HG03565 (cell line): ENCODE measurements at regions not wholly inside any gene's neighbourhood (a gene's known extent, or its start where the extent isn't known, plus 50 kb on each side); places are given as distances from the start of the nearest gene placed in this dataset.
"Not testable (repeated sequence)": the region's sequence is repeated elsewhere in the genome, so short reads cannot be mapped to it uniquely, and the experiment has no call there.

ENCODE experiments used
- ATAC-seq: cut with Tn5 transposase; IDR thresholded peaks from one replicate; pipeline ENCODE4 v1.9.1; 2021; ENCODE audit warnings: mild to moderate bottlenecking, moderate library complexity; ENCODE audit not compliant: unreplicated experiment

- peak; percentile 2 for ATAC-seq
These were observed 202.7 kb downstream of the SPRY1 start for GRCh38 chr4:123599061-123599919.

DNA sequence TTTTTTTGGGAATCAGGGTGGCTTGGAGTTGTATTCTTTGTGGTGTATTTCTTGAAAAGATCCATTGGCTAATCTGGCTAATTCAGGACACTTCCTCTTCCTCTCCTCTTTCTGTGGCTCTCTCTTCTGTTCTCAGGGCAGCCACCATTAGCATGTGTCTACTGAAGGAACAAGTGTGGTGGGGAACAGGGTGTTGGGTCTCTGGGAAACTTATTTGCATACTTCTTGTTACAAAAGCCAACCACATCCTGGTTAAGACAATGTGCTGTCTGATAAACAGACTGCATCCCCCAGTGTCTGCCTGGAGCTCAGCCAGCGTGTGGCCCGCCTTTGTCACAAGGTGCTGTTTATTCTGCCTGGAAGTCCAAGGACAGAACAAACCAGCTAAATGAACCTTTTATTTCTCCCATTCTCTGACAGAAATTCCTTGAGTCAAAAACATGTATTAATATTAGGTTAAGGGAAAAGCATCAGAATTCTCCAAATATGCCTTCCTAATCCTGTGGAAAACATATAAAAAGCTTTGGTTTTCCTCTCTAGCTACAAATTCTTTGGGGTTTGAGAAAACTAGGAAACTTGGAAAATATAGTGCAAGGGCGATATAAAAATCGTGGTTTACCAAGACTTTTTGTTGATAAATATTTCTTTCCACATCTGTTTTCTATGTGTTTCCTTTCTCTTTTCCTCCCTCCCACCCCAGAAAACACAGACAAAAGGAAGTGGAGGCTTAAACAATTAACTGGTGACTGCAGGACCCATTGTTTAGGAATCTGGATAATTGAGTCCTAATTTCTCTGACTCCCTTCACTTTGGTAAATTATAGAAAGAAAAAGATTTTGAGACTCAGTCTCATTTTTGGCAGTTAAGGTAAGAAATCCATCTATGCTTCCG, 203.6 kb downstream of the SPRY1 start:
- ATAC-seq: peak; percentile 100

GRCh38 chr4:123600987-123601904, 204.7 kb downstream of the SPRY1 start:
- no peak for ATAC-seq

GRCh38 chr4:123602007-123602406, 205.4 kb downstream of the SPRY1 start:
- ATAC-seq: no peak

DNA sequence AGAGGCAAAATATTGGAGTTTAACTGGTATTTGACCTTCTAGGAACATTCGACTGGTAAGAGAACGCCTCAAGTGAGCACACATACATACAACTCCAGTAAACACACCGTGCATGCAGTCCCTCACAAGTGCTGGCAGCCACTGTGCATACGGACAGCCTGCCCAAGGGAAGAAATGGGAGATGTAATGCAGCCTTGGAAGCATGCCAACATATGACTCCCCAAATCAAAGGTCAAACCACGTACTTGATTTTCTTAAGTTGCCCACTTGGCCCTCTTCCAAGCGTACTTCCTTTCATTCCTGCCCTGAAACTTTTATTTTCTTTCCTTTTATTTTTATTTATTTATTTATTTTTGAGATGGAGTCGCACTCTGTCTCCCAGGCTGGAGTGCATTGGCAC, 206.6 kb downstream of the SPRY1 start:
- no peak for ATAC-seq

GRCh38 chr4:123605797-123606196, 209.2 kb downstream of the SPRY1 start:
- ATAC-seq: not testable (repeated sequence)

GRCh38 chr4:123606336-123606735, 209.7 kb downstream of the SPRY1 start:
- ATAC-seq: no peak

GRCh38 chr4:123606946-123607542, 210.4 kb downstream of the SPRY1 start:
- peak; percentile 56 for ATAC-seq

DNA sequence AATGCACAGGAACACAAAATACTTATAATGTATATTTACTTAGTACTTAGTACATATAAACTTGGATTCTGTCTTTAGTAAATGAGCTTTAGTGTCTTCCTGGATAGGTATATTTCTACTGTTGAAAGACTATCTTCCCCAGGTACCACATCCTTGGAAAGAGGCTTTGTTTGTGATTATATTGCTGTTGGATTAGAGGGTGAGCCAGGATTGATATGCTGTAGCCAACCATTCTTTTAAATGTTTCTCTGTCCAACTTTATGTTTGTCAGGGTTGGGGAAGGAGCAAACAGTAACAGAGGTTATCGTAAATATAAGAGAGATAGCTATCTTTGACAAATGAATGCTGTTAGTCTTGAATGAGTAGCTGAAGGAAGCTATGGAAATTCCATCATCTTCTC, 213.2 kb downstream of the SPRY1 start:
- ATAC-seq: no peak

DNA sequence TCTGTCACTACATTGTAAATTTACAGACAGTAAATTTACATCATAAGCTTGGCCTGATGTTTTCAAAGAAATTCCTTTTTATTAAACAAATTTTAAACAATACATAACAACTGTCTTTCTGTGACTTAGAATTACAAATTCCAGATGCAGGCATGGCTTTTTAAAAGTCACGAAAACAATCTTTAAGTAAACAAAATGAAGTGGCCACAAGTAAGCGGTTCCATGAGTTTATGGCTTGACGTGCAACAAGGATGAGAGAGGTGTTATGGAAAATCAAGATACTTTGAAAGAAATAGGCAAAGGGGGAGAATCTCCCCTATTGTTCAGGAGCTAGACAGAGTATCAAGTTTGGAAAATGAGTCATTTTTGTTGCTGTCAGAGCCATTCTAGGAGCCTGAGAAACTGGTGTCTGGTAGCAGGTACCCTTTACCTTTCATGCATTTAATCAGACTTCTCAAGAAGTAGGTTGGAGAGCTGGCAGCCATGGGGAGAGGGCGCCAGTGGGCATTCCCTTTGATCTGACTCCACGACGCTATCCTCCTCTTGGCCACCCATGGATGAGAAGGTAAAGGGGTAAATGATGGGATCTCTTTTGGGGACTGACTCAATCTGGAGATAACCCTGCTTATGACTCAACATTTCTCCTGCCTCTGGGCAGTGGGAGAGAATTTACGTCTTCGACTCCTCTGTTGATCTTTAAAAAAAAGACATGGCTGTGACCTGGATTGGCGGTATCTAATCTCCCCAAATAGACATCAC, 217.2 kb downstream of the SPRY1 start:
- no peak for ATAC-seq

- ATAC-seq: no peak
These were observed 219.3 kb downstream of the SPRY1 start for GRCh38 chr4:123615901-123616300.

DNA sequence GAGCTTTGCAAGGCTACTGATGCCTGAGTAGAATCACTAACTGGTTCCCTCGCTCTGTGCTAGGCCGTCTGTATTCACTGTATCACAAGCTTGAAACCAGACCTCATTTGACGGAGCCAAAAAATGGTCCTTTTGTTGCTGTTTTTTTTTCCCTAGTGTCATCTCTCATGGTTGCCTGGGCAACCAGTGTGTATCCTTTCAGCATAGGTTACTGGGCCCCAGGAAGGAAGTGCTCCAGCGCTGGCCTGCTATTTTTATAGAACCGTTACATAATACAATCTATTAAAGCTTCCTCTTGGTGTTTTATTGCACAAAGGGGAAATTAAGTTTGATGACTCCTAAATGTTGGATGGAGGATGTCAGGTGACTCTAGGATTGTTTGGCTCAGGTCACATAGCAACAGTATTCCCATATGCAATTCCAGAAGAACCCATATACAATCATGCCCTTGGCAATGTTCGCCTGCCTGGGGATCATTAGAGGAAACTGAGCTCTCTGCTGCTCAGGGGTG, 220.4 kb downstream of the SPRY1 start:
- peak; percentile 64 for ATAC-seq

DNA sequence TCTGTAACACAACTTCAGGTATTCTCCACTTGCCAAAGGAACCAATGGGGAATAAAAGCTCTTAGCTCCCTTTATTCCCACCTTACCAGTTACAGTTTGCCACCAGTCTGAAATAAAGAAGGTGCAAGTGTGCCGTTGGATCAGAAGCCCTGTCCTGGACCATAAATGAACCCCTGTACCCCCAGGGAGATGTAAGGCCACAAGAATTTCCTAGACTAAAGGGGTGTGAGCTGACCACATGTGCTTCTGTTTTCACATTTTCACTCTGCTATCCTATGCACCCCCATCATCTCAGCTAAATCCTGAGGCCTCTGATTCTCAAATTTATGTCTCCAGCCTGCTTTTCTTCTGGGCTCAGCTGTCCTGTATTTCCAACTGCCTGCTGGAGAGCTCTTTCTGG, 221.2 kb downstream of the SPRY1 start:
- ATAC-seq: no peak

DNA sequence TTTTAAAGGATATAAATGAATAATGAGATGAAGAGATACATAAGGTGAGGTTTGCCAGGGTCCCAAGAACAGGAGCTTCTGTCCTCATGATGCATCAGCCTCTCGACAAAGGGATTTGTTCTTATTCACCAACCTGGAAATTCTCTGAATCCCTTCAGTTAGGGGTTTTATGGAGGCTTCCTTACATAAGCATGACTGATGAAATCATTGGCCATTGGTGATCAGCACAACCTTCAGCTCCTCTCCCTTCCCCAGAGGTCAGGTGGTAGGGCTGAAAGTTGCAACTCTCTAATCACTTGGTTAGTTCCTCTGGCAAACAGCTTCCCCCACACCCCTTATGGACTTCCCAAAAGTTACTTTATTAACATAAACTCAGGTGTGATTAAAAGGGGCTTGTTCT, 222.0 kb downstream of the SPRY1 start:
- ATAC-seq: no peak

- no peak for ATAC-seq
These were observed 222.7 kb downstream of the SPRY1 start for GRCh38 chr4:123619326-123619725.

DNA sequence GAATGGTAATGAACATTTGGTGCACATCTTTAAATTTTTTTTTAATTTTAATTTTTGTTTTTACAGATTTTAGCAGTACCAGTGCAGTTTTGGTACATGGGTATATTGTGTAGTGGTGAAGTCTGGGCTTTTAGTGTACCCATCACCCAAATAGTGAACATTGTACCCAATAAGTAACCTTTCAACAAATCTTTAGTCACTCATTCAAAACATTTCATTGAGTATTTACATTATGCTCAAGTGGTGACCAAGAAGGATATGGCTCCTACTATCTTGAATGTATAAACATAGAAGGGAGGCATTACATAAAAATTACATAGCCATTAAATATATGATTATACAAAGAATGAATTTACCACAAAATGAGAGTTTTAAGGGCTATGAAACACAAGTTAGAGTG, 223.3 kb downstream of the SPRY1 start:
- no peak for ATAC-seq

- no peak for ATAC-seq
These were observed 224.6 kb downstream of the SPRY1 start for GRCh38 chr4:123621072-123621705.

DNA sequence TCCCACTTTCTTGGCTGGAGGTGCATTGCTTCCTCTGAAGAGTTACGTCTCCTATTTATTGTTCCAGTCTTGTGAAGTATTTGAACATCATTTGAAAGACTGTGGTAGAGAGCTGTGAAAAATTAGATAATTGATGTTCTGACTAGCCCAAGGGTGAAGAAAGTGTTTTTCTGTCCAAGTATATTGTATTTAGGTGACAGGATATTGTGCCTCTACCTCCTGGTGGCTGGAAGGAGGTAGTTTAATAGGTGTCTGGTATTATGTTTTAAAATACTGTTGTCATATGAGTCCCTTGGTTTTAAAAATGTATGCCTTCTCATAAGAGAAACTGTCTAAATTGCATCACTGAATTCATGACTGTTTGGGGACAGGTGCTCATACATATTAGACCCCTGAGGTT, 226.0 kb downstream of the SPRY1 start:
- no peak for ATAC-seq

DNA sequence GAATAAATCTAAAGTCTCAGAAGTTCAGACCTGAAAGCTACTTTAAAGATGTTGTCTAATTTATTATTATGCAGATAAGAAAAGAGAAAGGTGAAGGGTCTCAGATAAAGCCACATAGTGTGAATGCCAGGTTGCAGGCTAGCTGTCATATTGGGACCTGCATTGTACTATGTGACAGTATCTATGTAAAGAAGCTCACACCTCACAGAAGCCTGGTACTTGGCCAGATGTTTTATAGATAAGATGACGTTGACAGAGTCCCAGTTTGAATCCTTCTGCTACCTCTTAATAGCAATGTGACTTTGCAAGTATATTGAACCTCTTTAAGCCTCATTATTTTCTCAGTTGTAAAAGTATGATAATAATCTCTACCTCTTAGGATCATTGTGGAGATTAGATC, 227.0 kb downstream of the SPRY1 start:
- ATAC-seq: no peak
